Lower leg skin (tissue), 3 donors: ENCODE measurements at regions not wholly inside any gene's neighbourhood (a gene's known extent, or its start where the extent isn't known, plus 50 kb on each side); places are given as distances from the start of the nearest gene placed in this dataset.

Experiments used
- POLR2A ChIP-seq, 2 donors: fragments of 450-650 bp; IDR thresholded peaks; one replicate each; pipeline ENCODE4 v1.6.1; 2016 to 2017; ENCODE audit warnings: antibody characterized with exemption in 2 of 2, mild to moderate bottlenecking in 1 of 2, moderate library complexity in 1 of 2
- TF ChIP-seq, protein P1 (sequence below), 3 donors: fragments of 450-650 bp; IDR thresholded peaks; one replicate each; pipeline ENCODE4 v1.5.1; 2016; ENCODE audit warnings: antibody characterized with exemption in 3 of 3, mild to moderate bottlenecking in 3 of 3, moderate library complexity in 2 of 3

DNA sequence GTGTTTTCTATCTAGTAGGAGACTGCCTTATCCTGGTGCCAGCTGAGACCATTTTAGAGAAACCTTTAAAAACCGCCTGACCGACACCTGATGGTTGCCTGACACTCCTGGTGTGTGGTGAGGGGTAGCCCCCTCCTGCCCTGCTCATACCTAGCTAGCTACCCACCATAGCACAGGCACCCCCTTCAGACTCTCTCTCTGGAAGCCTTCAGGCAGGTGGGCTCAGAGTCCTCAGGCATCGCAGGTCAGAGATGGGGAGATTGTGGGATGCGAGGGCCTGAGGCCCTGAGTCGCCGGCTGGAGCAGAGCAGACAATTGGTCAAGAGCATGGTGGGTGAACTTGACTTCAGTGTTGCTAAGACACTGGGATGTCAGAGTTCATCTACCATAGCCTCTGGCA lies 424.6 kb downstream of the BRD1 start:
- no peak for TF ChIP-seq POLR2A (IDR thresholded peaks at IDR 0.05)
- TF ChIP-seq, protein P1, sequence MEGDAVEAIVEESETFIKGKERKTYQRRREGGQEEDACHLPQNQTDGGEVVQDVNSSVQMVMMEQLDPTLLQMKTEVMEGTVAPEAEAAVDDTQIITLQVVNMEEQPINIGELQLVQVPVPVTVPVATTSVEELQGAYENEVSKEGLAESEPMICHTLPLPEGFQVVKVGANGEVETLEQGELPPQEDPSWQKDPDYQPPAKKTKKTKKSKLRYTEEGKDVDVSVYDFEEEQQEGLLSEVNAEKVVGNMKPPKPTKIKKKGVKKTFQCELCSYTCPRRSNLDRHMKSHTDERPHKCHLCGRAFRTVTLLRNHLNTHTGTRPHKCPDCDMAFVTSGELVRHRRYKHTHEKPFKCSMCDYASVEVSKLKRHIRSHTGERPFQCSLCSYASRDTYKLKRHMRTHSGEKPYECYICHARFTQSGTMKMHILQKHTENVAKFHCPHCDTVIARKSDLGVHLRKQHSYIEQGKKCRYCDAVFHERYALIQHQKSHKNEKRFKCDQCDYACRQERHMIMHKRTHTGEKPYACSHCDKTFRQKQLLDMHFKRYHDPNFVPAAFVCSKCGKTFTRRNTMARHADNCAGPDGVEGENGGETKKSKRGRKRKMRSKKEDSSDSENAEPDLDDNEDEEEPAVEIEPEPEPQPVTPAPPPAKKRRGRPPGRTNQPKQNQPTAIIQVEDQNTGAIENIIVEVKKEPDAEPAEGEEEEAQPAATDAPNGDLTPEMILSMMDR (IDR thresholded peaks at IDR 0.05) = no peak
